ENCODE measurements at regions not wholly inside any gene's neighbourhood (a gene's known extent, or its start where the extent isn't known, plus 50 kb on each side); places are given as distances from the start of the nearest gene placed in this dataset.

DNA sequence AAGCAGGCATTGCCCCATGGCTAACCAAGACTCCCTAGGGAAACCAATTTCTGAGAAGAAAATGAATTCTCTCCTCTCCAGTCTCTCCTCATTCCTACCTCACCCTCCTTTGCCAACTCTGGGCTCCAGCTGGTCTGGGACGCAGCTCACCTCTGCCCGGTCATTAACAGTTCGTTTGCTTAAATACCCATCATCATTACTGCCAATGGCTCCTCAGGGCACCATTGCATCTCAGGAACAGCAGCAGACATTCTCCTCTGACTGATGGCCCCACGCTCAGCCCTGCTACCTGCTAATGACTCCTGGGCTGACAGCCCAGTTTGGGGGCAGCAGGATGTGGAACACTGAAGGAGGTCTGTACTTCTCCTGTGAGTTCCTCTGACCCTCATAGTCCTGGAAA, 462.0 kb downstream of the INSC start:
- no peak for TF ChIP-seq ZFX (IDR thresholded peaks at IDR 0.05)
- TF ChIP-seq, protein P1, sequence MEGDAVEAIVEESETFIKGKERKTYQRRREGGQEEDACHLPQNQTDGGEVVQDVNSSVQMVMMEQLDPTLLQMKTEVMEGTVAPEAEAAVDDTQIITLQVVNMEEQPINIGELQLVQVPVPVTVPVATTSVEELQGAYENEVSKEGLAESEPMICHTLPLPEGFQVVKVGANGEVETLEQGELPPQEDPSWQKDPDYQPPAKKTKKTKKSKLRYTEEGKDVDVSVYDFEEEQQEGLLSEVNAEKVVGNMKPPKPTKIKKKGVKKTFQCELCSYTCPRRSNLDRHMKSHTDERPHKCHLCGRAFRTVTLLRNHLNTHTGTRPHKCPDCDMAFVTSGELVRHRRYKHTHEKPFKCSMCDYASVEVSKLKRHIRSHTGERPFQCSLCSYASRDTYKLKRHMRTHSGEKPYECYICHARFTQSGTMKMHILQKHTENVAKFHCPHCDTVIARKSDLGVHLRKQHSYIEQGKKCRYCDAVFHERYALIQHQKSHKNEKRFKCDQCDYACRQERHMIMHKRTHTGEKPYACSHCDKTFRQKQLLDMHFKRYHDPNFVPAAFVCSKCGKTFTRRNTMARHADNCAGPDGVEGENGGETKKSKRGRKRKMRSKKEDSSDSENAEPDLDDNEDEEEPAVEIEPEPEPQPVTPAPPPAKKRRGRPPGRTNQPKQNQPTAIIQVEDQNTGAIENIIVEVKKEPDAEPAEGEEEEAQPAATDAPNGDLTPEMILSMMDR (conservative IDR thresholded peaks at IDR 0.05) = no peak
- no peak overlapping the region for H3K27ac ChIP-seq

DNA sequence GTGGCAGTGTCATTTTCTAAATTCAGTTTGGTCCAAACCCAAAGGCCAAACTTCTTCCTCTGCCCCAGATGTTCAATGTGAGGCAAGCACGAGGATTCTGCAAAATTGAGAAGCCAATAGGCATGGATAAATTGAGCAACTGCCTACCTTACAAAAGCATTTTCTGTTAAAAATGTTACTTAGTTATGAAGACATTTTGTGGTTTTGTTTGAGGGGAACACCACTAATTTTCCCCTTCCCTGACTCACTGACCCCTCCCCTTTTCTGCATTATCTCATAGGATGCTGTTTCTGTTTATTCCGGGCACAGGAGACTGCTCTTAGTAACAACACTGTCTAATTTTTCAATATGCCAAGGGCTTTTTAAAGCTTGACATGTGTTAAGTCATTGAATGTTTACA, 462.8 kb downstream of the INSC start:
- TF ChIP-seq, protein P1 (conservative IDR thresholded peaks at IDR 0.05) = no peak
- no peak overlapping the region for H3K27ac ChIP-seq

DNA sequence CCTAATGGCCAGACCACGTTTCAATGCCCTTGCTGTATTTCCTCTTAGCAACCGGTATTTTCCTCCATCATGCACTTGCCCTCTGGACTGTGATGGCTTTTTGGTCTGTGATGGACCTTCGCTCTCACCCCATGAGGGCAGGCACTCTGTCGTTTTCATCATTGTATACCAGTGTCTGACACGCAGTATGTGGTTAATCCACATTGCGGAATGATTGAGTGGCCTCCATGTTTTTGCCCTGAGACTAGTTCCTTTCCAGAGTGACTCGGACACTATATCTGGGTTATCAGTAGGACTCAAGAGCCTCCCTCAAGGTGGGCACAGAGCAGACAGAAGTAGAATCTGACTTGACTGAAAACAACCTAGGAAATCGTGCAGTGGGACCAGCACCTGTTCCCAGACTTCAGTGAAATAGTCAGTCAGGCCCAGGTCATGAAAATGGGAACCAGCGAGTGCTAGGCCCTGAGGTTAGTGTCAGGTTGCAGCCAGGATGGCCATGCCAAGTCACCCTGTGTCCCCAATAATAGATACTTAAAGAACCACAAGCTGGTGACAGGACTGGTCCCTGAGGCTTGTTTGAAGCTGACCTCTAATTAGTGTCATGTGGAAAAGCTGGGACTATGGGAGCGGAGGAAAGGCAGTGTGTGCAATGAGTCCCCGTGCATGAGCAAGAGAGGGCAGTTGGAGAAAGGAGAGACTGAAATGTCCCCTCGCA, 464.7 kb downstream of the INSC start:
- no peak for TF ChIP-seq ZFX (IDR thresholded peaks at IDR 0.05)
- TF ChIP-seq, protein P1 (conservative IDR thresholded peaks at IDR 0.05) = no peak
- H3K27ac ChIP-seq = no peak overlapping the region

DNA sequence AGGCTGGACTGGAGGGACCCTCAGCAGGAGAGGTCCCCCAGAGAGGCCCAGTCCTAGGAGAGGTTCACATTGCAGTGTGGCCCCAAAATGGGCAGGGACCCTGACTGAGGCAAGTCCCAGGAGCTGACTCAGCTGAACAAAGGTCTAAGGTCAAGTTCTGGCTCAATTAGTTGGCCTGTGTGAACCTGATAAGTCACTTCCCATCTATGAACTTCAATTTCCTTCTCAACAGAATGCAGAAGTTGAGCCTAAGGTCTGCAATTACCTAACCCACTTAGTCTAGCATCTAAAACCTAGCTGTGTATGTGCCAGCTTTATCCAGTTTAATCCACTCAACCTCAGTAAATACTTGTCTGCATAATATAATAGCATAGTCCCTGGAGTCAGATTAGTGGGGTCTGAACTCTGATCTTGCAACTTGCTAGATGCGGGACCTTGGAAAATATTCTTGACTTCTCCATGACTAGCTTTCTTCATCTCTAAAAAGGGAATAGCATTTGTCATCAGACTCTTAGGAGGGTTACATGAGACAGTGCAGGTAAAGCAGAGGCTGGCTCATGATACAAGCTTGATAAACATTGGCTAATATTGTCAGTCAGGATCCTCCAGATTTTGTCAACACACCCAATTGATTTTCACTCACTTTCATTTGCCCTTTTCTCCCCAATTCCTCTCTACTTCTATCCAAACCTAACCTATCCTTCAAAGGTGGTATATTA, 465.5 kb downstream of the INSC start:
- no peak for TF ChIP-seq ZFX (IDR thresholded peaks at IDR 0.05)
- TF ChIP-seq, protein P1 (conservative IDR thresholded peaks at IDR 0.05) = no peak

DNA sequence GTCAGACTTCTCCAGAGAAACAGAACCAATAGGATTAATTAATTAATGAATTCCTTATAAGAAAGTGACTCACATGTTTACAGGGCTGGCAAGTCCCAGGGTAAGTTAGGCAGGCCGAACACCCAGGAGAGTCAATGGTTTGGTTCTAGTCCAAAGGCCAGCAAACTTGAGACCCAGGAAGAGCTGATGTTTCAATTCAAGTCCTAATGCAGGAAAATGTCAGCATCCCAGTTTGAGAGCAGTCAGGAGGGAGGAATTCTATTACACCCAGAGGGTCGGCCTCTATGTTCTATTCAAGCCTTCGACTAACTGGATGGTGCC, 466.0 kb downstream of the INSC start:
- TF ChIP-seq ZFX (IDR thresholded peaks at IDR 0.05) = no peak
- TF ChIP-seq, protein P1 (conservative IDR thresholded peaks at IDR 0.05) = no peak
- H3K27ac ChIP-seq = no peak overlapping the region

More for the DNA sequence above, 465.5 kb downstream of the INSC start:
- no peak overlapping the region for H3K27ac ChIP-seq

DNA sequence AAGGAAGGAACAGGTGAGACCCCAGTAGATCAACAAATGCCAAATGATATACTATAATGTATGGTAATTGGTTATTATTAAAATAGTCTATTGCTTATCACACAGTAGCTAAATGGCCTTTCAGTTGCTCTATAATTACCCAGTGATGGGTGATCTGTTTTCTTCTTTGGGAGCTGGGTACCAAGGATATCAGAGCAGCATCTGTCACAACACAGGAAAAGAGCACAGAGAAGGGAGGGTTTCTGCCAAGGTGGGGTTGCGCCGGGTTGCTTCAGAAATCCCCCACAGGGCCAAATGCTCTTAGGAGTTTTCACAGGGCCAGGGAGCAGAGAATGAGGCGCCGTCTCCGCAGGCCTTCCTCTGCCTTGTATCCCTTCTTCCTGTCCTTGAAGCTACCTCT, 469.4 kb downstream of the INSC start:
- no peak for TF ChIP-seq ZFX (IDR thresholded peaks at IDR 0.05)
- TF ChIP-seq, protein P1 (conservative IDR thresholded peaks at IDR 0.05) = no peak
- no peak overlapping the region for H3K27ac ChIP-seq

DNA sequence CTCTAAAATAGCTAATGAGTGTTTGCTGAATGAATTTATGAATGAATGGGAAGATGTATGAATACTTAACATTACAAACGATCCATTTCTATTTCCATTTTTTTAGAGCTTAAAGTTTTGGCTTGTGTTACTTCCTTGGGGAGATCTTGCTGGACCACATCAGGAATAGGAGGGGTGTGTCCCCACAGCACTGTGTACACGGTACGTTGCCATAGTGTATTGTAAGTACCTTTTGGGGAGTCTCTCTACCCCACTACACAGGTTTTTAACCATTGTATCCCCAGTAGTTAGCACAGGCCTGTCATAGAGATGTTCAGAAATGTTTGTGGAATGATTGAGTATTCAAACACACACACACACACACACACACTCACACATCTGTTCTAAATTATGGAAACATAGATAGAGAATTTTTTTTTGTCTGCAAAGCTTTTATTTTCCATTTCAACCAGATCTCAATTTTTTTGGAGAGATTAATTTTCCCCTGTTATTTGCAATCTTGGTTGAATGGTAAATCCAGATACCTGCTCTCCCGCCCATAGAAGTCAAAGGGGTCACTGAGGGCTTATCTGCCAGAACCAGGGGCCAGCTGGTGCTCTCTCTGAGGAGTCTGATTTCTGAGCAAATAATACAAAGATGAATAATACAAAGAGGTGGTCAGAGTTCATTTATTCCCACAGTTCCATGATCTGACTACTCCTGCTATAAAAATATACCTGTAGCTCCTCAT, 471.0 kb downstream of the INSC start:
- TF ChIP-seq, protein P1 (conservative IDR thresholded peaks at IDR 0.05) = no peak
- no peak for TF ChIP-seq ZFX (IDR thresholded peaks at IDR 0.05)
- H3K27ac ChIP-seq = no peak overlapping the region
